Renal cortex interstitium (tissue), 11 donors: ENCODE measurements at regions not wholly inside any gene's neighbourhood (a gene's known extent, or its start where the extent isn't known, plus 50 kb on each side); places are given as distances from the start of the nearest gene placed in this dataset.
"Not testable (repeated sequence)": the region's sequence is repeated elsewhere in the genome, so short reads cannot be mapped to it uniquely, and the experiment has no call there.

Experiments
- DNase-seq, 11 donors: peaks; one replicate each; pipeline ENCODE4 v3.0.0-alpha.2; 2013; ENCODE audit warnings: low read depth in 9 of 11, low spot score in 4 of 11; ENCODE audit errors: extremely low read depth in 1 of 11

DNA sequence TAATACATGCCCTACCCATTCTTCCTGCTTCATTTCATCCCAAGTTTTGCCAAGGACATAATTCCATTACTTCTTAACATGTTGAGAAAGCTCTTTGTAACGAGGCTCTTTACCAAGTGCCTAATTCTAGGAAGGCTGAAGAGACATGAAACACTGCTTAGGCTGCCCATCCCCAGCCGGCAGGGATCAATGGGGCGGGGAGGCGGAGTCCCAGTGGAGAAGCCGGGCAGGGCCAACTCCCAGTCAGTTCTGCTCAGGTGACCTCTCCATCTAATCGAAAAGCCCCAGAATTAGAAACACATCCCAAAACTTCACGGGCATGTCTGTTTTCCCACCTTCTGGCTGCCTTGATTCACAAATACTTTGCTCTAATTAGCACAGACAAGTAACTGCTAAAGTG is 89.5 kb upstream of the LYZL1 start:
- DNase-seq: no peak

- DNase-seq: no peak
Observed at GRCh38 chr10:29199941-29200679, 88.8 kb upstream of the LYZL1 start.

GRCh38 chr10:29202386-29202940 is 86.4 kb upstream of the LYZL1 start:
- DNase-seq: no peak

DNA sequence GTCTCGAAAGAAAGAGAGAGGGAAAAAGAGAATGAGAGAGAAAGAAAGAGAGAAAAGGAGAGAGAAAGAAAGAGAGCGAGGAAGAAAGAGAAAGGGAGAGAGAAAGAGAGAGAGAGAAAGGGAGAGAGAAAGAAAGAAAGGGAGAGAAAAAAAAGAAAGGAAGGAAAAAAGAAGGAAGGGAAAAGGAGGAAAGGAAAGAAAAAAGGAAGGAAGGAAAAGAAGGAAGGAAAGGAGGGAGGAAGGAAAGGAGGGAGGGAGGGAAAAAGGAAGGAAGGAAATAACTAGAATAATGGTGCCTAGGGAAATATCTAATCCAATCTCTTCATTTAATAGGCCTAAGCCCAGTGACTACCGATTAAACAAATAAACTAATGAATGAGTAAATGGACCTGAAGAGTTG is 85.4 kb upstream of the LYZL1 start:
- no peak for DNase-seq

GRCh38 chr10:29204070-29204800 is 84.6 kb upstream of the LYZL1 start:
- DNase-seq: peak in 10 of 11 donors; percentile 34 to 85 (median 66)

DNA sequence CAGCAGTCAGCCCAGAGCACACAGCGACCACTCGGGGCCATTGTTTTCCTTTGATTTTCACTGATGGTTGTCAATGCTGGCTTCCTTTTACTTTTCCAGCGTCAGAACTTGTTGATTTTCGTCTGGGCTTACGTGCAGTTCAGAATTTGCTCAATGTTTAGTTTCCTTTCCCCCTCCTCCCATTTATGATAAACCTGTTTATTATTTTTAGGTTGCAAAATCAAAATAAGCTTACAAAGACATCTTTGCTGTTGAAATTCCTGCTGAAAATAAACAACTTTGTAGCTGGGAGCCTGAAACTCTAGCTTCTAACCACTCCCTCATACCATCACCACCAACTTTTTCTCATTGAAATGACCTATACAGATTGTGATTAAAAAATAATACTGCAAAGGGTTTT is 83.1 kb upstream of the LYZL1 start:
- no peak for DNase-seq

DNA sequence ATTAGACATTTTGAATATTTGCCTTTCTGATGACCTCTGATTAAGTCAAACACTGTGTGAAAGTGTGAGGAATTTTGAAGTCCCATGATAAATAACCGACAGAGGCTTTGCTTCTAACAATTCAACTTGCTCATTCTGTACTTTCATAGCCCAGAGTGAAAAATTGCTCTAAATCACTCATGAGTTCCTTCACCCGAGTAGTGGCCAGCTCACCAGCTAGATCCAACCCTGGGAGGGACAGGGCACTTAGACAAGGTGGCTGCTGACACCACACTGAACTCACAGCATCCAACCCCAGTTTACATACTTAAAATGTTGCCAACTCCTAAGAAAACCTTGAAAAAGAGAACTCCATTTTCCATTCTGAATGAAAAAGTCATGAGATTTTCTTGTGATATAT is 80.0 kb upstream of the LYZL1 start:
- DNase-seq: no peak

DNA sequence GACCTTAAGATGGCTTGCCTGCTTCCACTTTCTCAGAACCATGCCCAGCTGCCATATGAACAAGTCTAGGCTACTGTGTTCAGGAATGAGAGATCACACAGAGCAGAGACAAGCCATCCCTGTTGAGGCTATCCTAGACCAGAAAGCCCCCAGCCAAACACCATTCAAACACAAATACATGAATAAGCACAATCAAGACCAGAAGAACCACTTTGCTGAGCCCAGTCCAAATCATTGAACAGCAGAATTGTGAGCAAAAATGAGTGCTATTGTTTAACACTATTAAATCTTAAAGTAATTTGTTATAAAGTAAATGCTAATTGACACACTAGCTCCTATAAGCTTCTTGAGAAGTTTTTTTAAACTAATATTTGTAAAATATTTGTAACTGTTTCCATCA is 79.0 kb upstream of the LYZL1 start:
- DNase-seq: no peak

- no peak for DNase-seq
Observed at GRCh38 chr10:29210266-29210868, 78.5 kb upstream of the LYZL1 start.

GRCh38 chr10:29212597-29212996 is 76.3 kb upstream of the LYZL1 start:
- DNase-seq: no peak

DNA sequence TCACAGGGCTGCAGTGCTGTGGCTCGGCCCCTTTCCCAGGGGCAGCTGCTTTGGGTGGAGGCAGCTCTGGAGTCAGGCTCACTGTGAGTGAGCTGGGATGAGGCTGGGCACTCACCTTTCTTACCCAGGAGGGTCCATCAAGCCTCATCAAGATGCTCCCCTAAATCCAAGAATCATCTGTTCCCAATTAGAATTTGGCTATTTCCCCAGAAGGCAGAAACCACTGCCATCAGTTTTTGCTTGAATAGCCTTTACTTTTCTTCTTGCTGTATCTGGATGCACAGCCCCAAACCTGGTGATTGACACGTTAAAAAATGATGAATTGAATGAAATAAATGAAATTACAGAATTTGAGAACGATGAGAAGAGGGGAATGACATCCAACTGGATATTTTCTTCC is 74.3 kb upstream of the LYZL1 start:
- DNase-seq: no peak

DNA sequence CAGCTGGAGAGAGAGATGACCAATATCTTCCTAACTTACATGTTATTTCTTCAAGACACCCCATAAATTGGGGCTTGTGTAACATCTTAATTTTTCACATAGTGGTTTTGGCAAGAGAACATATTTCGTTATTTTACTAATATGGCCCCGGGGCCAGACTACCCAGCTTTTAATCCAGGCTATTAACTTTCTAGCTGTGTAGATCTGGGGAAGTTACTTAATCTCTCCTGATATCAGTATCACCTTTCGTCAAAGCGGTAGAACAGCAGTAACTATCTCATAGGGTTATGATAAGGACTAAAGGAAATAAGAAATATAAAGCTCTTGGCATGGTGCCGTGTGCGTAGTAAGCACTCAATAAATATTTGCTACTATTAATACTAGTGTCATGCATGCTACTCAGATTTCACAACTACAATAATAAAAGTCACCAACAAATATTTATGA is 71.6 kb upstream of the LYZL1 start:
- DNase-seq: no peak

- DNase-seq: no peak
Observed at GRCh38 chr10:29223326-29223725, 65.5 kb upstream of the LYZL1 start.

DNA sequence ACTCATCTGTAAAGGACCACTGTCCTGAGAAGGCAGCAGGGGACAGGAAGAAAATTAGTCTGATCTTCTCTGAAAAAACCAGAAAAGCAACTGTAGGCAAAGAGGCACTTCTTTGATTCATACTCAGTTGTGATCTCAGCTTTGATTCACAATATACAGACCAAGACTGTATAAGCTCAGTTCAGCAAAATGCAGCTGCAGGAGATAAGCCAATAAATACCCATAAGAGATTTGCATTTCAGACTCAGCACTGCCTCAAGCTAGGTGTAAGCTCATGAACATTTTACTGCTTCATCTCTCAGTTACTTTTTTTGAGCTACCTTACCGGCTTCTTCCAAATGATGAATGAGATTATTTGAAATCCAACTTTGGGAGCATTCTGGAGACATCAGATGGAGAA is 64.2 kb upstream of the LYZL1 start:
- DNase-seq: no peak

GRCh38 chr10:29227201-29227600 is 61.7 kb upstream of the LYZL1 start:
- DNase-seq: no peak

DNA sequence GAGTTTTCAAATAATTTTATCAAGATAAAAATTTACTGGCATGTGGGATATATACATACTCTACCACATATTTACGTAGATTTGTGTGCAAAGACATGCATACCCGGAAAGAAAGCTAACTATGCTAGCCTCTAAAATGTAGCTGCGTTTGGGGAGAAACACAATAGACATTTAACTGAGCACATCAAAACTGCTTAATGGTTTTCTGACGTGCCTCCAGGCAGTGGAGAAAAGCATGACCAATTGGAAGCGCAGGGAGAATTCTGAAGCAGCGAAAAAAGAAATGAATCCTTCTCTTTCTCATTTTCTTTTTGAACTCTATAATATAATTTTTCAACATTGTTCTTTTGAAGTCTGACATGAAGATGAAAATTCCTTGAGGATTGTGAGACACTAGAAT is 60.3 kb upstream of the LYZL1 start:
- no peak for DNase-seq

- no peak for DNase-seq
Observed at GRCh38 chr10:29229258-29229705, 59.6 kb upstream of the LYZL1 start.

DNA sequence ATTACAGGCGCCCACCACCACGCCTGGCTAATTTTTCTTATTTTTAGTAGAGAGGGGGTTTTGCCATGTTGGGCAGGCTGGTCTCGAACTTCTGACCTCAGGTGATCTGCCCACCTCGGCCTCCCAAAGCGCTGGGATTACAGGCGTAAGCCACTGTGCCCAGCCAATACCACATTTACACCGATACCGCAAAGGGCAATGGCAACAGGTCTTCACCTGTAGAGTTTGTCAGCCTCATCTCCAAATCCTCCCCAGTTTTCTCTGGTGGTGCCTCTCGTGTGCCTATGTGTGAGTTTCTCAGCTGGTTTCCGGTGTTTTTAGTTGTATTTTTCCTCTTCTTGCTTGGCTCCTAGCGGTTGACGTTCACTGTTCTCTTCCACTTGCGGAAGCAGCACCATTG is 52.0 kb upstream of the LYZL1 start:
- DNase-seq: not testable (repeated sequence)

GRCh38 chr10:29237786-29238185 is 51.1 kb upstream of the LYZL1 start:
- no peak for DNase-seq

DNA sequence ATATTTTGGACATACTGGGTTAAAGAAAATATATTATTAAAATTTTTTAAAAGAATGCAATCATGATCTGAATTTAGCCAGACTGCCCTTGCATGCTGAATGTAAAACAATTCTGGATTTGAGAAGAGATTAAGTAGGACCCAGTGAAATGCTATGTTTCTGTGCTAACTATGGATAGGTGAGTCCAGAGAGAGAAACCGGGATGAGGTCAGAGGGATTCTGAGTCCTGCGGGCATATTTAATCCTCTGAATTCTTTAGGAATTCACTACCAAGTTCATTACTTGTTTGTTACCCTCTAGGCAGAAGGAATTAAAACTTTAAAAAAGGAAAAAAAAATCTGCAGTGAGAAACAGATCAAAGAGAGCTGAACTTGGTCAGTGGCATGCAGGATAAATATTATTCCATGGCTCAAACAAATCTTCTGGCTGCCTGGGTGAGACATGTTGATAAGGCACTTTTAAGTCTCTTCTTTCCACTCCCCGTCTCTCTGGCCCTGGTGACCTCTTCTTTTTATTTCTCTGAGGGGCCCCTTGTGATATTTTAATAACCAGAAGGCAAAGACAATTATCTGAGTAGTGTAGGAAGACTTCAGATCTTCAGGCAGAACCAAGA is 50.2 kb upstream of the LYZL1 start:
- DNase-seq: no peak
